IMR-90 (cell line): ENCODE measurements at regions not wholly inside any gene's neighbourhood (a gene's known extent, or its start where the extent isn't known, plus 50 kb on each side); places are given as distances from the start of the nearest gene placed in this dataset.

Experiments
- ATAC-seq: fragments of 200-7000 bp; cut with Tn5 transposase; 2 replicates; pipeline ENCODE4 v1.9.1; 2020; ENCODE audit warnings: low read depth, mild to moderate bottlenecking, moderate library complexity
- BruUV-seq: library from RNA; stranded (reverse); fragments of 400-500 nt; replicated peaks from 2 replicates; lab custom pipeline; 2021; lab: Mats Ljungman, UMichigan
- CTCF ChIA-PET: fragments of 300-600 bp; formaldehyde crosslinking; extraction: SDS; loops from one replicate; lab custom pipeline; 2021; ENCODE audit warnings: antibody characterized with exemption; lab: Yijun Ruan, JAX
- POLR2A ChIA-PET: fragments of 300-600 bp; sonication (Branson Sonifier 250); formaldehyde crosslinking; loops from one replicate; lab custom pipeline; 2022; ENCODE audit warnings: antibody characterized with exemption; ENCODE audit not compliant: unreplicated experiment; lab: Charles Lee
- DNase-seq: peaks from one replicate; pipeline ENCODE4 v3.0.0; 2013
- H2AFZ ChIP-seq: replicated peaks from 2 replicates; pipeline ENCODE3; 2013; ENCODE audit warnings: low read length, mild to moderate bottlenecking; ENCODE audit not compliant: poor library complexity
- H2AK5ac ChIP-seq: 2 replicates; pipeline ENCODE4 v1.6.1; 2013; ENCODE audit warnings: low read depth, low read length, inconsistent platforms
- H2AK9ac ChIP-seq: replicated peaks from 2 replicates; pipeline ENCODE3; 2013; ENCODE audit warnings: mild to moderate bottlenecking, low read depth, low read length, moderate library complexity; ENCODE audit not compliant: poor library complexity
- H2BK120ac ChIP-seq: 2 replicates; pipeline ENCODE4 v1.6.1; 2013; ENCODE audit warnings: low read depth, low read length, inconsistent platforms
- H2BK15ac ChIP-seq: 3 replicates; pipeline ENCODE4 v1.6.1; 2013; ENCODE audit warnings: low read depth, low read length, inconsistent platforms
- H2BK20ac ChIP-seq: 2 replicates; pipeline ENCODE4 v1.6.1; 2013; ENCODE audit warnings: low read depth, mild to moderate bottlenecking, inconsistent platforms, low read length, moderate library complexity
- H2BK5ac ChIP-seq: 2 replicates; pipeline ENCODE4 v1.6.1; 2013; ENCODE audit warnings: mild to moderate bottlenecking, low read depth, low read length, inconsistent platforms; ENCODE audit not compliant: poor library complexity, severe bottlenecking
- H3K14ac ChIP-seq: replicated peaks from 2 replicates; pipeline ENCODE4 v1.6.1; 2013; ENCODE audit warnings: low read depth, low read length, inconsistent platforms
- H3K18ac ChIP-seq: 2 replicates; pipeline ENCODE4 v1.6.1; 2013; ENCODE audit warnings: low read depth, low read length, control low read depth
- H3K23ac ChIP-seq: 2 replicates; pipeline ENCODE4 v1.6.1; 2013; ENCODE audit warnings: low read depth, low read length, inconsistent platforms
- H3K27ac ChIP-seq: 2 replicates; pipeline ENCODE4 v1.5.1; 2013; ENCODE audit warnings: mild to moderate bottlenecking, control low read depth, low read length; ENCODE audit not compliant: insufficient read depth
- H3K27me3 ChIP-seq: 2 replicates; pipeline ENCODE4 v1.6.1; 2013; ENCODE audit warnings: low read length; ENCODE audit not compliant: control insufficient read depth, insufficient read depth
- H3K36me3 ChIP-seq: 2 replicates; pipeline ENCODE4 v1.6.1; 2013; ENCODE audit warnings: low read length, mixed read lengths; ENCODE audit not compliant: control insufficient read depth, insufficient read depth
- H3K4ac ChIP-seq: 2 replicates; pipeline ENCODE4 v1.6.1; 2013; ENCODE audit warnings: low read depth, low read length, inconsistent platforms
- H3K4me1 ChIP-seq: 2 replicates; pipeline ENCODE4 v1.6.1; 2013; ENCODE audit warnings: low read length, mixed read lengths; ENCODE audit not compliant: control insufficient read depth, insufficient read depth
- H3K4me2 ChIP-seq: 2 replicates; pipeline ENCODE4 v1.6.1; 2013; ENCODE audit warnings: low read depth, mild to moderate bottlenecking, control low read depth, low read length, moderate library complexity
- H3K4me3 ChIP-seq: 2 replicates; pipeline ENCODE4 v1.5.1; 2013; ENCODE audit warnings: low read depth, mild to moderate bottlenecking, control low read depth, low read length, moderate library complexity; ENCODE audit not compliant: insufficient read depth
- H3K56ac ChIP-seq: 2 replicates; pipeline ENCODE4 v1.6.1; 2013; ENCODE audit warnings: low read length, inconsistent platforms; ENCODE audit not compliant: insufficient read depth; ENCODE audit errors: extremely low read depth
- H3K79me1 ChIP-seq, 2 experiments: 2 replicates each; pipeline ENCODE4 v1.6.1; 2013; ENCODE audit warnings: low read length in 2 of 2, inconsistent platforms in 1 of 2, low read depth in 1 of 2
- H3K9ac ChIP-seq: 2 replicates; pipeline ENCODE4 v1.6.1; 2013; ENCODE audit warnings: low read depth, low read length, control low read depth
- H3K9me1 ChIP-seq: 2 replicates; pipeline ENCODE4 v1.6.1; 2013; ENCODE audit warnings: low read length, inconsistent platforms; ENCODE audit not compliant: insufficient read depth
- H3K9me3 ChIP-seq: 2 replicates; pipeline ENCODE4 v1.6.1; 2013; ENCODE audit warnings: low read length; ENCODE audit not compliant: control insufficient read depth, insufficient read depth
- H4K20me1 ChIP-seq: 2 replicates; pipeline ENCODE4 v1.6.1; 2013; ENCODE audit warnings: low read length, inconsistent platforms; ENCODE audit not compliant: insufficient read depth
- H4K5ac ChIP-seq: 2 replicates; pipeline ENCODE4 v1.6.1; 2013; ENCODE audit warnings: mild to moderate bottlenecking, low read depth, low read length, control low read depth
- H4K8ac ChIP-seq, 2 experiments: 2 replicates each; pipeline ENCODE4 v1.6.1; 2013; ENCODE audit warnings: low read depth in 2 of 2, low read length in 2 of 2, control low read depth in 1 of 2, inconsistent platforms in 1 of 2
- H4K91ac ChIP-seq: 2 replicates; pipeline ENCODE4 v1.6.1; 2013; ENCODE audit warnings: low read depth, low read length, inconsistent platforms; ENCODE audit not compliant: insufficient read depth
- CEBPB ChIP-seq: IDR thresholded peaks from 2 replicates; pipeline ENCODE4 v1.6.1; 2012; ENCODE audit warnings: low read depth, low read length, improper control_type of control experiment
- CTCF ChIP-seq: conservative IDR thresholded peaks from 2 replicates; pipeline ENCODE4 v1.5.1; 2012; ENCODE audit warnings: mild to moderate bottlenecking, low read depth, low read length, improper control_type of control experiment
- MXI1 ChIP-seq: IDR thresholded peaks from 2 replicates; pipeline ENCODE4 v1.6.1; 2012; ENCODE audit warnings: low read depth, mild to moderate bottlenecking, low read length, moderate library complexity, borderline replicate concordance
- POLR2A ChIP-seq: IDR thresholded peaks from 2 replicates; pipeline ENCODE4 v1.6.1; 2012; ENCODE audit warnings: mild to moderate bottlenecking, low read depth, low read length
- RAD21 ChIP-seq: IDR thresholded peaks from 2 replicates; pipeline ENCODE4 v1.6.1; 2012; ENCODE audit warnings: low read length, improper control_type of control experiment
- SMC3 ChIP-seq: fragments of 150-350 bp; IDR thresholded peaks from 2 replicates; pipeline ENCODE4 v1.6.1; 2016; ENCODE audit warnings: low read depth, mild to moderate bottlenecking, antibody characterized with exemption, low read length, moderate library complexity
- WGBS, 2 experiments: methylation state at CpG; one replicate each; pipeline versions ENCODE4 v1.1.5 to v1.1.7; 2013; ENCODE audit warnings: missing lambda C conversion rate in 2 of 2; ENCODE audit not compliant: insufficient read length in 1 of 2; ENCODE audit errors: extremely low coverage in 2 of 2; 5-methylcytosine and 5-hydroxymethylcytosine counted together
- dilution Hi-C: fragments of 300-500 bp; cut with HindIII; formaldehyde crosslinking; loops from one replicate; pipeline ENCODE4 v1.14.3; 2018; ENCODE audit warnings: low sequenced_read_pairs; ENCODE audit not compliant: unreplicated experiment
- in situ Hi-C: fragments of 300-500 bp; cut with MboI; formaldehyde crosslinking; loops from 3 replicates; pipeline ENCODE4 v1.14.3; 2019; ENCODE audit warnings: low sequenced_read_pairs, inconsistent platforms, mixed read lengths
- intact Hi-C: fragments of 100-400 bp; cut with micrococcal nuclease; formaldehyde crosslinking; loops from 2 replicates; pipeline ENCODE4 v1.10.0; 2022

- ATAC-seq (no peak), DNase-seq (no peak)
- no peak overlapping the region for H2BK5ac ChIP-seq
- WGBS, 2 experiments = no CpG with 5 or more reads among the region's 1 CpG
- H3K9me3 ChIP-seq = no peaks in the 10 kb centered on the region
- BruUV-seq = no TSS peak
- intact Hi-C loops = no loop called here
- no peak overlapping the region for H2BK20ac ChIP-seq
- ChIA-PET CTCF (interaction anchor here (0.6 kb wide), 1 partner anchor 121 kb away, joined by 3 read pairs; no protein-coding TSS in a partner anchor), POLR2A (no interaction called here)
- no peak overlapping the region for H3K9ac ChIP-seq
- H3K56ac ChIP-seq = no peak overlapping the region
- H4K20me1 ChIP-seq = no peaks in the 10 kb centered on the region
- no peak overlapping the region for H2BK120ac ChIP-seq
- no peak overlapping the region for H2BK15ac ChIP-seq
- no peak overlapping the region for H4K5ac ChIP-seq
- no peak for TF ChIP-seq RAD21
- TF ChIP-seq CEBPB = no peak
- no peak for TF ChIP-seq CTCF
- TF ChIP-seq SMC3 = no peak
- no peak for TF ChIP-seq MXI1
- TF ChIP-seq POLR2A = no peak
- H2AK9ac ChIP-seq = no peak overlapping the region
- H3K36me3 ChIP-seq = no peaks in the 10 kb centered on the region
- H3K9me1 ChIP-seq = no peaks in the 10 kb centered on the region
- H4K8ac ChIP-seq = no peak overlapping the region
- in situ Hi-C loops = no loop called here
- H2AFZ ChIP-seq = no peak overlapping the region
- H3K27ac ChIP-seq = no peak overlapping the region
- no peaks in the 10 kb centered on the region for H3K79me1 ChIP-seq
- H4K91ac ChIP-seq = no peak overlapping the region
- no peak overlapping the region for H3K4me2 ChIP-seq
- no peak overlapping the region for H2AK5ac ChIP-seq
- no peak overlapping the region for H3K4me3 ChIP-seq
- H3K23ac ChIP-seq = no peak overlapping the region
- no peaks in the 10 kb centered on the region for H3K4me1 ChIP-seq
- H3K18ac ChIP-seq = no peak overlapping the region
- dilution Hi-C loops = no loop called here
- no peak overlapping the region for H3K14ac ChIP-seq
- no peak overlapping the region for H3K4ac ChIP-seq
- H3K27me3 ChIP-seq = peaks cover 2% of the 10 kb centered on the region; the same call in 1 of the 2 replicates
Measured at GRCh38 chr9:87022178-87022577, 74.9 kb upstream of the GAS1 start.
